ENCODE measurements at regions not wholly inside any gene's neighbourhood (a gene's known extent, or its start where the extent isn't known, plus 50 kb on each side); places are given as distances from the start of the nearest gene placed in this dataset.
"Not testable (repeated sequence)": the region's sequence is repeated elsewhere in the genome, so short reads cannot be mapped to it uniquely, and the experiment has no call there.

DNA sequence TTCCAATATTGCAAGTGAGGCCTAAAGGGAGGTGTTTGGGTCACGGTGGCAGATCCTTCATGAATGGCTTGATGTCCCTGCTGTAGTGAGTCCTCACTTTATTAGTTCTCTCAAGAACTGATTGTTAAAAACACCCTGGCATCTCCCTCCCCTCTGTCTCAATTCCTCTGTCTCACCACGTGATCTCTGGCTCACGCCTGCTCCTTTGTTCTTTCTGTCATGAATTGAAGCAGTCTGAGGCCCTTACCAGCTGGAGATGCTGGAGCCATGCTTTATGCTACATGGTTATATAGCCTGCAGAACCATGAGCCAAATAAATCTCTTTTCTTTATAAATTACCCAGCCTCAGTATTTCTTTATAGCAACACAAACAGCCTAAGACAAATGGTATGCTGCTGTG is 980.7 kb upstream of the GRIA3 start:
- TF ChIP-seq, protein P1, sequence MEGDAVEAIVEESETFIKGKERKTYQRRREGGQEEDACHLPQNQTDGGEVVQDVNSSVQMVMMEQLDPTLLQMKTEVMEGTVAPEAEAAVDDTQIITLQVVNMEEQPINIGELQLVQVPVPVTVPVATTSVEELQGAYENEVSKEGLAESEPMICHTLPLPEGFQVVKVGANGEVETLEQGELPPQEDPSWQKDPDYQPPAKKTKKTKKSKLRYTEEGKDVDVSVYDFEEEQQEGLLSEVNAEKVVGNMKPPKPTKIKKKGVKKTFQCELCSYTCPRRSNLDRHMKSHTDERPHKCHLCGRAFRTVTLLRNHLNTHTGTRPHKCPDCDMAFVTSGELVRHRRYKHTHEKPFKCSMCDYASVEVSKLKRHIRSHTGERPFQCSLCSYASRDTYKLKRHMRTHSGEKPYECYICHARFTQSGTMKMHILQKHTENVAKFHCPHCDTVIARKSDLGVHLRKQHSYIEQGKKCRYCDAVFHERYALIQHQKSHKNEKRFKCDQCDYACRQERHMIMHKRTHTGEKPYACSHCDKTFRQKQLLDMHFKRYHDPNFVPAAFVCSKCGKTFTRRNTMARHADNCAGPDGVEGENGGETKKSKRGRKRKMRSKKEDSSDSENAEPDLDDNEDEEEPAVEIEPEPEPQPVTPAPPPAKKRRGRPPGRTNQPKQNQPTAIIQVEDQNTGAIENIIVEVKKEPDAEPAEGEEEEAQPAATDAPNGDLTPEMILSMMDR (IDR thresholded peaks at IDR 0.05; ENCODE audit: low read depth, low read length), result no peak
- TF ChIP-seq, protein P2, sequence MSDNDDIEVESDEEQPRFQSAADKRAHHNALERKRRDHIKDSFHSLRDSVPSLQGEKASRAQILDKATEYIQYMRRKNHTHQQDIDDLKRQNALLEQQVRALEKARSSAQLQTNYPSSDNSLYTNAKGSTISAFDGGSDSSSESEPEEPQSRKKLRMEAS (IDR thresholded peaks at IDR 0.05; ENCODE audit: low read depth, low read length), result no peak
- TF ChIP-seq MYC (IDR thresholded peaks at IDR 0.05; ENCODE audit: low read depth, low read length) (no peak), POLR2A (IDR thresholded peaks at IDR 0.05; ENCODE audit: extremely low read depth, insufficient read length) (no peak)
- no peak for DNase-seq (ENCODE audit: low read depth)
- H3K4me3 ChIP-seq (ENCODE audit: low read depth, low read length), result no peak overlapping the region

DNA sequence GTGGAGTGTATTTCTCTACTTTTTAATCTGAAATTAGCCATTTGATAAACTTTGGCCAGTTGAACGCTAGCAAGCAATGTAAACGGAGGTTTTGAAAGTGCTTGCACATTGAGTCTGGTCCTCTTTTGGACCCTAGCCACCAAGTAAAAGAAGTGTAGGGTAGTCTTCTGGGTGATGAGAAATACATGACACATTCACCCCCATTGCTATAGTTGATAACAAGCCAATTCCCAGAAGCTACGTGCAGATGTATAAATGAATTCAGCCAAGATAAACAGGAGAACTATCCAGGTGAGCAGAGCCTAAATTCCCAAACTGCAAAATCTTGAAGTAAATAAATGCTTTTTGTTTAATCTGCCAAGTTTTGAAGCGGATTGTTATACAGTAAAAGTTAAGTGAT is 965.4 kb upstream of the GRIA3 start:
- no peak for DNase-seq (ENCODE audit: low read depth)
- H3K4me3 ChIP-seq (ENCODE audit: low read depth, low read length), result no peak overlapping the region
- no peak for TF ChIP-seq POLR2A (IDR thresholded peaks at IDR 0.05; ENCODE audit: extremely low read depth, insufficient read length)
- no peak for TF ChIP-seq MYC (IDR thresholded peaks at IDR 0.05; ENCODE audit: low read depth, low read length)
- TF ChIP-seq, protein P1 (IDR thresholded peaks at IDR 0.05; ENCODE audit: low read depth, low read length), result no peak
- TF ChIP-seq, protein P2 (IDR thresholded peaks at IDR 0.05; ENCODE audit: low read depth, low read length), result no peak

DNA sequence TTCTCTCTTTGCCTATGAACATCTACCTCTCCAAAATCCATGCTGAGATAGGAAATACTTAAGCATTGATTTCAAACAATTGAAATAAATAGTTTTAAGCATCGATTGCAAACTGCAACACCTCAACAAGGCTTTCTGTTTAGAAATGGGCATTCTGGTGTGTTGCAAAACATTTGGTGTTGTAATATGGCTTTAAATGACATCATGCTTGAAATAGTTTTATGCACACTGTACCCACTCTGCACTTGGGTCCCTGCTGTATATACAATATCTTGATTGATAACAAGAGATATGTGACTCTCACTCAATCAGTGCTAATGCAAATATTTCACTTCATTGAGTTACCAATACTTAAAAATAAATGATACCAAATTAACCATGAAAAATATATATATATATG is 964.9 kb upstream of the GRIA3 start:
- no peak for DNase-seq (ENCODE audit: low read depth)
- H3K4me3 ChIP-seq (ENCODE audit: low read depth, low read length), result no peak overlapping the region
- TF ChIP-seq, protein P2 (IDR thresholded peaks at IDR 0.05; ENCODE audit: low read depth, low read length), result no peak
- TF ChIP-seq POLR2A (IDR thresholded peaks at IDR 0.05; ENCODE audit: extremely low read depth, insufficient read length) (no peak), MYC (IDR thresholded peaks at IDR 0.05; ENCODE audit: low read depth, low read length) (no peak)
- TF ChIP-seq, protein P1 (IDR thresholded peaks at IDR 0.05; ENCODE audit: low read depth, low read length), result no peak

DNA sequence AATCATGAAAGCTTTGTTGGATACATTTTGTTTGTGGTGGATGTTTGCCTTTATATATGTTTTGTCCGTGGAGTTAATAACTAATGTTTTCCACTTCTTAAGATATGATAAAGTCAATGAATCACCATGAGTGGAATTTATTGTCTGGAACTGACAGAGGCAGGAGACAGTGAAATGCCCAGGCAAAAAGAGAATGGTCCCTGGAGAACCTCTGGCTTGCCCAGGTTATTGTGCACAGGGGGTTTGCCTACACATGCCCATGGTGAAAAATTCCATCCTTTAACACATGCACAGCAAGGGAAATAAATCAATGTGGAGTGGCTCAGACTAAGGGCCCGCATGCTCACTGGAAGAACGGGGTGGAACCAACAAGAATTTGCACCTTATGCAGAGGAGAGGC is 964.3 kb upstream of the GRIA3 start:
- TF ChIP-seq, protein P1 (IDR thresholded peaks at IDR 0.05; ENCODE audit: low read depth, low read length), result no peak
- no peak for TF ChIP-seq MYC (IDR thresholded peaks at IDR 0.05; ENCODE audit: low read depth, low read length)
- no peak for TF ChIP-seq POLR2A (IDR thresholded peaks at IDR 0.05; ENCODE audit: extremely low read depth, insufficient read length)
- TF ChIP-seq, protein P2 (IDR thresholded peaks at IDR 0.05; ENCODE audit: low read depth, low read length), result no peak
- DNase-seq (ENCODE audit: low read depth), result no peak
- no peak overlapping the region for H3K4me3 ChIP-seq (ENCODE audit: low read depth, low read length)

DNA sequence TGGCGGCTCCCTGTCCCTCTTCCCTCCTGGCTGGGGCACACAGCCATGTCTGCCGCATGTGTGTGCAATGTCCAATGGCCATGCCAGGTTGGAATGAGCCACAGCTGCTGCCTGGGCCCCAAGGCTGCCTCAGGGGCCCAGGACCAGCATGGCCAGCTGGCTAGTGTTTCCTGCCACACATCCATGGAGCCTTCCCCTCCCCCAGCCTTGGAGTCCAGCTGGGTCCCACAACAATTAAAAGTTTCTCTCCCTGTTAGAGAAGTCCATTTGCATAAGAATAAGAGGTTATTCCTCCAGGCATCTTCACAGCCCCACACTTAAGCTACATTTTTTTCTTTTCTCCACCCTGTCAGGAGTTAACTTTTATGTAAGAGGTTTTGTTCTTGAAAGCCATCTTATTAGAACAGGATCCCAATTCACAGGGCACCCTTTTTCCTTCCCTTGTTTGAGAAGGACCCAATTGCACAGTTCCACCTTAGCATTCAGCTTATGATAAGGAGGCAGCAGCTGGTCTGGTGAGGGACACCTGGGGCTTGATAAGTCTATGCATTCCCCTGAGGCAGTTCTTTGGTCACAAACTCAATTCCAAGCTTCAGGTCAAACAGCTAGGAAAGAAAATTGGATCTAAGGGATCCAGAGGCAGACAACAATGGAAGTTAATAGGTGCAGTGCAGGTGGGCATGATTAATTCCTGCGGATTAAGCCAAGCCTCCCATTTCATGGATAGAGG is 963.3 kb upstream of the GRIA3 start:
- no peak for DNase-seq (ENCODE audit: low read depth)
- H3K4me3 ChIP-seq (ENCODE audit: low read depth, low read length), result no peak overlapping the region
- TF ChIP-seq, protein P1 (IDR thresholded peaks at IDR 0.05; ENCODE audit: low read depth, low read length), result no peak
- TF ChIP-seq MYC (IDR thresholded peaks at IDR 0.05; ENCODE audit: low read depth, low read length) (no peak), POLR2A (IDR thresholded peaks at IDR 0.05; ENCODE audit: extremely low read depth, insufficient read length) (no peak)
- TF ChIP-seq, protein P2 (IDR thresholded peaks at IDR 0.05; ENCODE audit: low read depth, low read length), result no peak

DNA sequence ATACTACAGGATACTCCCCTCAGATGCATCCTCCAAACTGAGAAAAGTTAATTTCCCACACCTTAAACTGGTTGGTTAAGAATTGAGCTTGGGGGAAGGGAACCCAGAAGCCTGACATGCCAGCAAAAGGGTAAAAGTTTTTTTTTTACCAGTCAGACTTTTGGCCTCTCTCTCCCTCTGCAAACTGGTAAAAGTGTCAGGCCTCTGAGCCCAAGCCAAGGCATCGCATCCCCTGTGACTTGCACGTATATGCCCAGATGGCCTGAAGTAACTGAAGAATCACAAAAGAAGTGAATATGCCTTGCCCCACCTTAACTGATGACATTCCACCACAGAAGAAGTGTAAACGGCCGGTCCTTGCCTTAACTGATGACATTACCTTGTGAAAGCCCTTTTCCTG is 962.3 kb upstream of the GRIA3 start:
- DNase-seq (ENCODE audit: low read depth); H3K4me3 ChIP-seq (ENCODE audit: low read depth, low read length): not testable (repeated sequence)

DNA sequence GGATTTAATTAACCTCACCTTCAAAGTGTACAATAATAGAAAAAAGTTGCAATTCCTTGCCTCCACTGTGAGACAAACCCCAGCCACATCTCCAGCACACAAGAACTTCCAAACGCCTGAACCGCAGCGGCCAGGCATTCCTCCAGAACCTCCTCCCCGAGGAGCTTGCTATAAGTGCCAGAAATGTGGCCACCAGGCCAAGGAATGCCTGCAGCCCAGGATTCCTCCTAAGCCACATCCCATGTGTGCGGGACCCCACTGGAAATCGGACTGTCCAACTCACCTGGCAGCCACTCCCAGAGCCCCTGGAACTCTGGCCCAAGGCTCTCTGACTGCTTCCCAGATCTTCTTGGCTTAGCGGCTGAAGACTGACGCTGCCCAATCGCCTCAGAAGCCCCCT is 959.9 kb upstream of the GRIA3 start:
- H3K4me3 ChIP-seq (ENCODE audit: low read depth, low read length); DNase-seq (ENCODE audit: low read depth): not testable (repeated sequence)

Data from NB4 (cell line).